ENCODE measurements at regions not wholly inside any gene's neighbourhood (a gene's known extent, or its start where the extent isn't known, plus 50 kb on each side); places are given as distances from the start of the nearest gene placed in this dataset.
"Not testable (repeated sequence)": the region's sequence is repeated elsewhere in the genome, so short reads cannot be mapped to it uniquely, and the experiment has no call there.

DNA sequence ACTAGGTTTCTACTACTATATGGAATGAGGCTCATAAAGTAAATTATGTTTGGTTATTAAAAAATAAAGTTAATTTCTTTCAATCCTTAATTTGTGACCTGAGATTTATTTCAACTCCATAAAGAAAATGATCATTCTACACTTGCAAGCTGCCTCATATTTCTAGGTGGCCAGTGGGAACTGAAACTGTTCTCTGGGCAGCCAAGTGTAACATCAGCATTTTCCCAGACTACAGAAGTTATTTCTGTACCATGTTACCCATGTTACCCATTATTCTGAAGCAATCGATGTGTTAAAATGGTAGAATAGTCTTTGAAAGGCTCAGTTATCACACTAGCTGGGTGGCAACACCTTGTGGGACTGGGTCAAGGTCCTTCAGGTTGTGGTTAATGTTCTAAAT, 139.3 kb upstream of the FBXO11 start:
- no peak for FAIRE-seq

DNA sequence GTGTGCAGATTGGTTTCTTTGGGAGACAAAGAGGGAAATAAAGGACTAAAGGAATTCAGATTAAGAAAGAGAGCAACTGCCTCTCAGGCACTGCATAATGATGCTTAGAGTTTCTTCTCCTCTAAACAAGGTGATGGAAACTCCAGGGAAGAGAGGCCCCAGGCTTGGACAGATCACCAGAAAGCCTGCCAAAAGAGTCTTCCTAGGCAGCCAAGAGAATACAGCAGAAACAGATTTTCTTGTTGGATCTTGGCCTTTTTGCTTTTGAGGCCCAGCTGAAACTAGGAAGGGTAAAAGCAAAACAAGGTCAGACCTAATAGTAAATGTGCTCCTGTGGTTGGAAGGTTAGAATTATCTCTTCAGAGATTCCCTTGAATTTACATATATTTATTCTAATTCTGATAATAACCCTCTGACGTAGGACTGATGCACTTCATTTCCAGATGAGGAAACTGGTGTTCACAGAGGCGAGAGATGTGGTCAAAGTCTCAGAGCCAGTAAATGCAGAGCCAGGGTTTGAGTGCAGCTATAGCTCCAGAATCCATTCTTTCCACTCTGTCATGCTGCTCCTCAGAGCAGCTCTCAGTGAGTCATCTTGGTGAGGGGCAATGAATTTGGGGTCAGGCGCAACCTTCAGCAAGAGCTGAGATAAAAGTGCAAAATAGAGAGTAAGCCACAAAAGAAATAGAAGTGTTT, 142.3 kb upstream of the FBXO11 start:
- no peak for FAIRE-seq

DNA sequence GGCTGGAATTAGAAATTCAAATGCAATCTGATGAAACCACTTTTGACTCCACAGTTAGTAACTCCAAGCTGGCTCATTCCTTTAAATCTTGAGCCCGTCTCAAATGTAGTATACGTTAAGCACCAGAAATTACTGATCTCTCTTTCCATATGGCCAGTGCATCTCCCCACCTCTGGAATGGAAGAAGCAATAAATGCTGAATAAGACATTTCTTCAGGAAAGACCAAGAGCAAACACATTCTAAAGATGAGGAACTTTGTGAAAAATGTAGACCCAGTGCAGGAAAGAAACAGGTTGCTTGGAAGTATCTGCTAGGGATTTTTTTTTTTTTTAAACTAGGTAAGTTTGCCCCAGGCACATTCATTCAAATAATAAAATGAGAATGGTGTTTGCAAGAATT, 143.1 kb upstream of the FBXO11 start:
- FAIRE-seq, result no peak

GRCh38 chr2:48050711-48051110, 144.4 kb upstream of the FBXO11 start:
- no peak for FAIRE-seq

DNA sequence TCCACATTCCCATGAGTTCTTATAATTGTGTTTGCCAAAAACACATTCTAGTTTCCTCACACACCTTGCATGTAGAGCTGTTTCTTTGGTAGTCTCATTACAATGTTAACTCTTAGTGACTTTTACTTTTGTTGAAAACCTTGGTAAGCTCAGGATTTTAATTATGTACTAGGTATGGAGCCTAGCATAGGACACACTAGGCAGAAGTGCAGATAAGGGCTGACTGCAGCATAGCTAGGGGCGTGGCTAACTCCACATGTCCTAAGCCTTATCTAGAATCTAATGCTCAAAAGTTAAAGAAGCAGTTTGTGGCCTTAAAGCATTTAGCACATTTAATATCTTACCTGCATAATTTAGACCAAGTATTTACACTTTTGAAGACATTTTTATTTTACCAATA, 153.7 kb upstream of the FBXO11 start:
- no peak for FAIRE-seq

GRCh38 chr2:48061656-48062055, 155.4 kb upstream of the FBXO11 start:
- FAIRE-seq, result not testable (repeated sequence)

- FAIRE-seq, result no peak
Measured at GRCh38 chr2:48065096-48065495, 158.8 kb upstream of the FBXO11 start.

- FAIRE-seq, result no peak
Measured at GRCh38 chr2:48066000-48066399, 159.7 kb upstream of the FBXO11 start.

- FAIRE-seq, result no peak
Measured at GRCh38 chr2:48069769-48070168, 163.5 kb upstream of the FBXO11 start.

DNA sequence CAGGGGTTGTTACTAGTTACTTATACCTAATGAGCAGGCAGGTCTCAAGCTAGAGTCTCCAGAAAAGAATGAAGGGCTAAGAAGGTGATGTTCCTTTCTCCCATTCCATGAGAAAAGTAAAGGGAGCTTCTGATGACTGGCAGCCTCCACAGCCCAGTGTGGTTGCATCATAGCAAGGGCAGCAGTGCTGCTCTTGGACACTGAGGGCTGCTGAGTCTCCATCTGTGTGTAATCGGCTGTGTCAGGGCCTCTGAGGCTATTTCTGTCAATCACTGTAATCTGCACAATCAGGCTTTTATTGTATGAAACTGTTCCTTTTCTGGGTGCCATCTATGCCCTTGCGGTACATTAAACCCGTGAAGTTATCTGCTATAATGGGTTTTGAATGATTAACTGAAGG, 164.1 kb upstream of the FBXO11 start:
- no peak for FAIRE-seq

DNA sequence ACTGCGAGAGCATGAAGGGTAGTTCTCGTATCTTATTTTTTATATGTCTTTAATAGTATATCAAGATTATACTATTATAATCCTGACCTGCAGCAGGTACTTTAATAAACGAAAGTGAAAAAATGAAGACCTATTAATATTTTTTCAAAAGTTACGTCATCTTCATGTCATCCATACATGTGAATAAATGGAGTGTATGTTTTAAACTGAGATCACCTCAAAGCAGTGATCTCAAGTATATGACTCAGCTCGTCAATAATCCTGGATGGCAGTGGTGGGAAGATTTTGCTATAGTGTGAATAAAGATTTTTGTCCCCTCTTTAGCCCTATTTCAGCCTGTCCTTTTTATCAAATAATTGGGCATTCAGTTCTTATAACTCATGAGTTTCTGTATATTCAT, 166.3 kb upstream of the FBXO11 start:
- no peak for FAIRE-seq

DNA sequence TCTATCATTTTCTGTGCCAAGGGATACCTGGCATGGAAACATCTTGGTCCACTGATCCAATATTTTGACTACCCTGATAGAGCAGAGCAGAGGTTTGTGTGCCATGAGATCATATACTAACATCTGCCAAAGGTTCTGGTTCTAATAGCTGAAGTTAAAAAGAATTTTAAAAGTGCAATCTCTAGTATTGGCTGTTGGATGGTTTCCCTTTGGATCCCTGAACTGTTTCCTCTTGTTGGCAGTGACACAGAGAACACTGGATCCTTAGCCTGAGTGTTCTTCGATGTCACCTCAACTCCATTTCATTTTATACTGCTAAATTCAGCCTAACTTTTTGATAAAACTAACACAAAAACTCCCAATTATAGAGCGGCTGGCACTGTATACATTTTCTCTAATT, 169.3 kb upstream of the FBXO11 start:
- FAIRE-seq, result no peak

- FAIRE-seq, result no peak
Measured at GRCh38 chr2:48080534-48081316, 174.4 kb upstream of the FBXO11 start.

DNA sequence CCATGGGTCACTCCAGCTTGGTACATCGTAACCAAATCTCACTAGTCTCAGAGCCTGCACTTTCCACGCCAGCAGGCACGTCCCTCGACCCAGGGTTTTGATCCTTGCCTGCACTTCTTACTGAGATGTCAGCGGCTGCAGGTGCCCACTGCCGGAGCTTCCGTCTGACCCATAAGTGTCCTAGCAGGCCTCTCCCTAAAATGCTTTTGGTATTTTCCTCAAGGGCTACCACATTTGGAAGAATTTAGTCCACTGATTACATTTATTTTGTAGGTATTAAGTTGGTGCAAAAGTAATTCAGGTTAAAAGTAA, 175.0 kb upstream of the FBXO11 start:
- no peak for FAIRE-seq

GRCh38 chr2:48085888-48086287, 179.6 kb upstream of the FBXO11 start:
- FAIRE-seq, result no peak

DNA sequence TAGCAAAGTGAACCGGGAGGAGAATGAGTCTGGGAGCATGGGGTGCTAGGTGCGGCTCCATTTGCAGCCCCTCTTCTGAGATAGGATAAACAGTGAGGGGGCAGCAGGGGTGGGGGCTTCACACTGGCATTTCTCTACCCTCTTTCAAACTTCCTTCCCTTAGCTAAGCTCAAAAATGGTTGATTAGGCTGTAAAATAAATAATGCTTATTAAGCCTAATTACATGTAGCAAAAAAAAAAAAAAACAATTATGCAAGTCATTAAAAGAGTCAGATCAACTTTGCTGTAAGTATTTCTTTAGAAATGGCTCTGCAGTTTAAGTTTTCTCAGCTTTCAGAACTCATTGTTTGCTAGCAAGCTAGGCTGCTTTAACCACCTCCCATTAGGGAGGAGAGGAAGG, 182.7 kb upstream of the FBXO11 start:
- no peak for FAIRE-seq

DNA sequence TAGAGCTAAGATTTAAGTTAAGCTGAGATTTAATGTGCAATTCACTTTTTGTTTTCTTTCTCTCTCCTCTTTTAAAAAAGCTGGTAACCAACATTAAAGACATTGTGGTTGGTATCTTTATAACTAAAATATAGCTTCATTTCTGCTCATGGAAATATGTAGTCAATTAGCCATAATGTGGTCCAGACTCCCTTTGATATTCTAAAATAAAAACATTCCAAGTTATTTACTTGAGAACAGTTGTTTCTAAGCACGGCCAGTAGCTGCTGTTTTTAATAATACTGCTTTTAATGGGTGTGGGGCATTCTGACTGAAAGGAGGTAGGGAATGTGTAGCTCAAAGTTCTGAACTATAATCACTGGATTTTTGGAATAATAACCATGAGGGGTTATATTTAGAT, 183.3 kb upstream of the FBXO11 start:
- no peak for FAIRE-seq

DNA sequence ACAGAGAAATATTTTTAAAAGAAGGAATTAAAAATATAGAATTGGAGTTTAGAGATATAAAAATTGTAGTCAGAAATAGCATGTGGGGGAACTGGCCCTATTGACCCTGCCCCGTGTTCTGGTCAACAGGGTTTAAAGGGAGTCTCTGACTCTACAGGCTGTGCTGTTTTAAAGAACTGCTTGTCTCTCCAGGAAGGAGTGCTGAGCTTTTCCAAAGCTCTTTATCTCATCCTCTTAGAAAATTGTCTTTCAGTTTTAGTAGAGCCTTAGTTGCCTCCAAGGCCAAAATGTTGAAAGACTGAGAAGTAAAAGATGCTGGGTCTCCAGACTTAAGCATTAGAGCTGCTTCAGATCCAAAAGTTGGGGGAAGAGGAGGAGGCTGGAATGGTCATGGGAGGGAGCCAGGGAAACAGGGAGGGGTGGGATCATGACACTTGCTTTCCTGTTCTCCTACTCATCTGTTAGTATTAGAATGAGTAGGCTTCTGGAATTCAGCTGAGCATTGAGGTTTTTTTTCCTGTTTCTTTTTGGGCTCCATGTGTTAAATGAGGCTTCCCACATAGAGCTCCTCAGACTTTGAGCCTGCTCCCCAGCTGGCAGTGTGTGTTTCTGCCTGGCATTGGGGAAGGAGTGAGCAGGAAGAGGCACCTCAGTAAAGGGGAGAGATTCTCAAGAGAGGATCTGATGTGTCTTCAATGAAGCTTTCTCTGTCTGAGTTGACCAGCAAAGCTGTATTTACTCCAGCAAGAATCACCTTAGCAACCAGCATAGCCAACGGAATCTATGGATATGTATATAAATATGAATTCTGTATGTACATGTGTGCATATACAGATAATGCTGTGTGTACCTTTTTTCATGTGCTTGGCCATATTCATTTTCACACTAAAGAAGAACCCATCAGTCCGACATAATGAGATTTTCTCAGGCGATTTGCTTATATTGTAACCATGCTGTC, 186.8 kb upstream of the FBXO11 start:
- no peak for FAIRE-seq

DNA sequence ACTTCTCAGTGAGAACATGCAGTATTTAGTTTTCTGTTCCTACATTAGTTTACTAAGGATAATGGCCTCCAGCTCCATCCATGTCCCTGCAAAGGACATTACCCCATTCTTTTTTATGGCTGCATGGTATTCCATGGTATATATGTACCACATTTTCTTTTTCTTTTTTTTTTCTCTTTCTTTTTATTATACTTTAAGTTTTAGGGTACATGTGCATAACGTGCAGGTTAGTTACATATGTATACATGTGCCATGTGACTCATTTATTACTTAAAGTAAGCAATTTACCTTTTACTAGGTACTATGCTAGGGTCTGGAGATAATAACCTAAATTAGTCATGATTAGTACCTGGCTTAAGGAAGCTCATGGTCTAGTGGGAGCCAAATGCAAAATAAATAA, 190.5 kb upstream of the FBXO11 start:
- not testable (repeated sequence) for FAIRE-seq

DNA sequence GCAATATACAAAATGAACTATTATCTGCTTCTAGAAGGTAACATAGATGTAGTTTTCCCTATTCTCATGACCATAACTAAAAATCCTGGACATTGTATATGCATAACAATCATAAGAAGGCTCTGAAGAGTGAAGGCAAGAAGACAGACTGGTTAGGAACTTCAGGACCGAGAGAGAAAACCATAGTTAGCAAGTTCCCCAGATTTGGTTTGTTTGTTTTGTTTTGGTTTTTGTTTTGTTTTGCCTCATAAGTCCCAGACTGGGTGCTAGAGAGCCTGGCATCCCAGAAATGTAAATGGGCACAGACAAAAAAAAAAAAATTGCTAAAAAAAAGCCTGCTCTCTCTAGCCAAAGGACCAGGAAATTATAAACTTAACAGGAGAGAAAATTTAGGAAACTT, 192.2 kb upstream of the FBXO11 start:
- FAIRE-seq, result no peak

GRCh38 chr2:48104418-48104817, 198.1 kb upstream of the FBXO11 start:
- no peak for FAIRE-seq

DNA sequence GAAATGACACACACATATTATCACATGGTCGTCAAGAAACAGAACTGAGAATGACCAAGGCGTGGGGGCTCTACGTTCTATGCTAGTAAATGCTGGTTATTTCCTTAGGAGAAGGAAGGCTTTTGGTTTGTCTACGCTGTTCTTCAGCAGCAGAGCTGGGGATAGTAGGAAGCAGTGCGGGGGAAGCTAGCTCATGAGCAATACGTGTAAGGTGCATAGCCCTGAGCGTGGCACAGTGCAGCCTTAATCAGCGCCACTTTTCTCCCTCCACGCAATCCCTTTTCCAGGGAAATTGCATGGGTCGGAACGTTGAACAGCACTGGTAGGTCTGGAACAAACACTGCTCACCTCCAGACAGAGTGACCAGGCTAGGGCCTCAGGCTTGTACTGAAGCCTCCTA, 199.6 kb upstream of the FBXO11 start:
- FAIRE-seq, result no peak

DNA sequence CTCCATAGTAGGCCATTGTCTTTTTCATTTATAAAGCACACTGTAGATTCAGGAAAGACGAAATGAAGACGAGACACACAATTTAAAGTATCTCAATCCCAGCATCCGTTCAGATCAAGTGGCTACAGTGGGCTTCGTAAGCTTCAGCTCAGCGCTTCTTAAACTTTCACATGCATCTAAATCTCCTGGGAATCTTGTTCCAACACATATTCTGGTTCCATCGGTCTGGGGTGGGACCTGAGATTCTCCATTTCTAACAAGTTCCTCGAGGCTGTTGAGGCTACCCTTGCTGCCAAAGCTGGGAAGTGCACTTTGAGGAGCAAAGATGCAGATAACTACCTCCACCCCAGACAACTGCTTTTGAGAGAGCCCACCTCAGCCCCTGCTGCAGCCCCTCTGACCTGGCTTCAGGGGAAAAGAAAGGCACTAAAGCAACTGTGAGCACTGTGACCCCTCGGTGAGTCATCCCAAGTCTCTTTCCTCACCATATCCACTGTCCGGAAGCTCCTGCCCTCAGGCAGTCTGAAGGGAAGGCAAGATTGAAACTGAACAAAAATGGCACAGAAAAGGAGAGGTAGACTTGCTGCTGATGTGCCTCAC, 201.1 kb upstream of the FBXO11 start:
- no peak for FAIRE-seq
